RWPE2 (cell line): ENCODE measurements at regions not wholly inside any gene's neighbourhood (a gene's known extent, or its start where the extent isn't known, plus 50 kb on each side); places are given as distances from the start of the nearest gene placed in this dataset.

Source experiments
- ATAC-seq: fragments of 200-7000 bp; cut with Tn5 transposase; 3 replicates; pipeline ENCODE4 v1.9.1; 2021; ENCODE audit warnings: low read depth
- DNase-seq: peaks from one replicate; pipeline ENCODE4 v3.0.0-alpha.2; 2020; ENCODE audit warnings: low spot score
- H3K27ac ChIP-seq: fragments of 450-650 bp; 2 replicates; pipeline ENCODE4 v1.5.1; 2017; ENCODE audit warnings: mild to moderate bottlenecking; ENCODE audit not compliant: poor library complexity, severe bottlenecking
- H3K27me3 ChIP-seq: fragments of 250-450 bp; sonication (Bioruptor Pico); 2 replicates; pipeline ENCODE4 v1.5.1; 2021; ENCODE audit warnings: mild to moderate bottlenecking, moderate library complexity; ENCODE audit not compliant: insufficient read depth, poor library complexity, severe bottlenecking
- H3K36me3 ChIP-seq: fragments of 250-450 bp; sonication (Bioruptor Pico); 2 replicates; pipeline ENCODE4 v1.5.1; 2020; ENCODE audit warnings: low read depth, mild to moderate bottlenecking, moderate library complexity
- H3K4me1 ChIP-seq: fragments of 250-450 bp; sonication (Bioruptor Pico); 2 replicates; pipeline ENCODE4 v1.5.1; 2021; ENCODE audit warnings: mild to moderate bottlenecking, moderate library complexity; ENCODE audit not compliant: insufficient read depth, poor library complexity, severe bottlenecking
- H3K4me3 ChIP-seq: fragments of 250-450 bp; sonication (Bioruptor Pico); 2 replicates; pipeline ENCODE4 v1.5.1; 2021; ENCODE audit warnings: mild to moderate bottlenecking, moderate library complexity; ENCODE audit not compliant: severe bottlenecking
- H3K9me3 ChIP-seq: fragments of 250-450 bp; sonication (Bioruptor Pico); 2 replicates; pipeline ENCODE4 v1.5.1; 2021; ENCODE audit warnings: mild to moderate bottlenecking, moderate library complexity; ENCODE audit not compliant: severe bottlenecking
- TF ChIP-seq, protein P1 (sequence below): fragments of 450-650 bp; IDR thresholded peaks from one replicate; pipeline ENCODE4 v1.5.1; 2017; ENCODE audit warnings: mild to moderate bottlenecking, moderate library complexity; ENCODE audit not compliant: poor library complexity, severe bottlenecking

- no peak for DNase-seq
- H3K36me3 ChIP-seq = no peaks in the 10 kb centered on the region
- H3K9me3 ChIP-seq = no peaks in the 10 kb centered on the region
- H3K27ac ChIP-seq = peak overlapping the region; percentile 27
- H3K4me1 ChIP-seq = peaks cover 21% of the 10 kb centered on the region
- no peaks in the 10 kb centered on the region for H3K27me3 ChIP-seq
- H3K4me3 ChIP-seq = no peak overlapping the region
- ATAC-seq = peak; percentile 89
- TF ChIP-seq, protein P1, sequence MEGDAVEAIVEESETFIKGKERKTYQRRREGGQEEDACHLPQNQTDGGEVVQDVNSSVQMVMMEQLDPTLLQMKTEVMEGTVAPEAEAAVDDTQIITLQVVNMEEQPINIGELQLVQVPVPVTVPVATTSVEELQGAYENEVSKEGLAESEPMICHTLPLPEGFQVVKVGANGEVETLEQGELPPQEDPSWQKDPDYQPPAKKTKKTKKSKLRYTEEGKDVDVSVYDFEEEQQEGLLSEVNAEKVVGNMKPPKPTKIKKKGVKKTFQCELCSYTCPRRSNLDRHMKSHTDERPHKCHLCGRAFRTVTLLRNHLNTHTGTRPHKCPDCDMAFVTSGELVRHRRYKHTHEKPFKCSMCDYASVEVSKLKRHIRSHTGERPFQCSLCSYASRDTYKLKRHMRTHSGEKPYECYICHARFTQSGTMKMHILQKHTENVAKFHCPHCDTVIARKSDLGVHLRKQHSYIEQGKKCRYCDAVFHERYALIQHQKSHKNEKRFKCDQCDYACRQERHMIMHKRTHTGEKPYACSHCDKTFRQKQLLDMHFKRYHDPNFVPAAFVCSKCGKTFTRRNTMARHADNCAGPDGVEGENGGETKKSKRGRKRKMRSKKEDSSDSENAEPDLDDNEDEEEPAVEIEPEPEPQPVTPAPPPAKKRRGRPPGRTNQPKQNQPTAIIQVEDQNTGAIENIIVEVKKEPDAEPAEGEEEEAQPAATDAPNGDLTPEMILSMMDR = no peak
Observed at GRCh38 chr6:126180585-126180984, 159.3 kb upstream of the CENPW start.

GRCh38 chr6:126181173-126181741, 158.7 kb upstream of the CENPW start:
- Histone ChIP-seq H3K9me3 (no peaks in the 10 kb centered on the region), H3K4me3 (no peak overlapping the region), H3K27me3 (no peaks in the 10 kb centered on the region), H3K36me3 (no peaks in the 10 kb centered on the region), H3K27ac (peak overlapping the region; percentile 27), H3K4me1 (peaks cover 21% of the 10 kb centered on the region)
- no peak for ATAC-seq
- TF ChIP-seq, protein P1 = no peak
- no peak for DNase-seq

DNA sequence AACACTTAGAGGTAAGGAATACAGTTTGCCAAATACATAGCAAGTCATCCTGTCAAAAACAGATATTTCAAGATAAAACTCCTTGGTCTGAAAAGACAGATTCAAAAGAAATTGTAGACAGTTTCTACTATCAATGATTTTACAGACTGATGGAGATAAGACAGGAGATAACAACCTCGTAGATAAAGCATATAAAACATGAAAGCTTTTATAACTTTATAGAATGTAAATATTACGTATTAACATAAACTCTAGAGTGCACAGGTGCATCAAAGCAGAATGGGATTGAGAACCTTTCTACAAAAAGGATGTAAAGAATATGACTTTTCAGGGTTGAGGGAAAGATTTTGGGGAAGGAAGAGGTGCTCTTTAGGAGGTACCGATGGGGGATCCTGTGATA, 158.0 kb upstream of the CENPW start:
- Histone ChIP-seq H3K27me3 (no peaks in the 10 kb centered on the region), H3K27ac (no peak overlapping the region), H3K9me3 (no peaks in the 10 kb centered on the region), H3K36me3 (no peaks in the 10 kb centered on the region), H3K4me1 (peaks cover 21% of the 10 kb centered on the region), H3K4me3 (no peak overlapping the region)
- ATAC-seq (no peak), DNase-seq (no peak)
- TF ChIP-seq, protein P1 = no peak

DNA sequence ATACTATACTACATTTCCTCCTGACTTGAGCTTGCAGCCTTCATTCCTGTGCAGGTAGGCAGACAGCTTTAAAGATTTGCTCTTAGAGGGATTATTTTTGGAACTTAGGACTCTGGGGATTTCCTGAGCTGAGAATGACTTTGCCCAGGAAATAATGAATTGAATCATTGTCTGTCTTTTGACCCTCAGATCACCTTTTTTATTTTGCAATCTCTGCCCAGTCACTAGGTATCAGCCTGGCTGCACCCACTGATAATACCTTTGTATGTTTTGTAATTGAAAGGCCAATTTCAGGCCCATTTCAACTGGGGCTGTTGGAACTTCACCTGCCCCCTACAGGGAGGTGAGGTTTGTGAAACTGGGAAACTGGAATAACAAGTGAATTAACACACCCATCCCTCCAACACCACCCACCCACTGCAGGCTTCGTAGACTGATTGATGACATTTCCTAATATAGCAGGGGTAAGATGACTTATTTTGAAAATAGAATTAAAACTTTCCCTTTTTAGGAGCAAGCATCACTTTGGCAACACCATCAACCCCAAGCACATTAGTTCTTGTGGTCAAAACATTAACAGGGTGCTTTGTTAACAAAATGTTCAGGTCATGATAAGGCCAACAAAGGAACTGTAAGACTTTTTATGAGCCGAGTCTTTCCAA, 157.1 kb upstream of the CENPW start:
- no peak overlapping the region for H3K4me3 ChIP-seq
- no peaks in the 10 kb centered on the region for H3K36me3 ChIP-seq
- no peaks in the 10 kb centered on the region for H3K9me3 ChIP-seq
- H3K27ac ChIP-seq = no peak overlapping the region
- TF ChIP-seq, protein P1 = no peak
- no peaks in the 10 kb centered on the region for H3K27me3 ChIP-seq
- peak; percentile 61 for ATAC-seq
- DNase-seq = no peak
- H3K4me1 ChIP-seq = peaks cover 26% of the 10 kb centered on the region

DNA sequence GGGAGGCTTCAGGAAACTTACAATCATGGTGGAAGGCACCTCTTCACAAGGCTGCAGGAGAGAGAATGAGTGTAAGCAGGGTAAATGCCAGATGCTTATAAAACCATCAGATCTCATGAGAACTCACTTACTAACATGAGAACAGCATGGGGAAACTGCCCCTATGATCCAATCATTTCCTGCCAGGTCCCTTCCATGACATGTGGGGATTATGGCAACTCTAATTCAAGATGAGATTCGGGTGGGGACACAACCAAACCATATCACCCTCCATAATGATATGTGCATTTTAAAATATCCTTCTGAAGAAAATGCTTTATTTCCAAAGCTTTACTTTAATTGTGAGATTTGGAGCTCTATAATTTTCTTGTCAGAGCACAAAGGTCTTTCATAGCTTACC, 154.1 kb upstream of the CENPW start:
- ATAC-seq = no peak
- TF ChIP-seq, protein P1 = no peak
- Histone ChIP-seq H3K27ac (no peak overlapping the region), H3K4me1 (peaks cover 31% of the 10 kb centered on the region), H3K27me3 (peaks cover 3% of the 10 kb centered on the region), H3K36me3 (no peaks in the 10 kb centered on the region), H3K9me3 (no peaks in the 10 kb centered on the region), H3K4me3 (no peak overlapping the region)
- DNase-seq = no peak
